RWPE2 (cell line): ENCODE measurements at regions not wholly inside any gene's neighbourhood (a gene's known extent, or its start where the extent isn't known, plus 50 kb on each side); places are given as distances from the start of the nearest gene placed in this dataset.

Experiments used
- ATAC-seq: fragments of 200-7000 bp; cut with Tn5 transposase; 3 replicates; pipeline ENCODE4 v1.9.1; 2021; ENCODE audit warnings: low read depth
- DNase-seq: peaks from one replicate; pipeline ENCODE4 v3.0.0-alpha.2; 2020; ENCODE audit warnings: low spot score
- H3K27ac ChIP-seq: fragments of 450-650 bp; 2 replicates; pipeline ENCODE4 v1.5.1; 2017; ENCODE audit warnings: mild to moderate bottlenecking; ENCODE audit not compliant: poor library complexity, severe bottlenecking
- H3K27me3 ChIP-seq: fragments of 250-450 bp; sonication (Bioruptor Pico); 2 replicates; pipeline ENCODE4 v1.5.1; 2021; ENCODE audit warnings: mild to moderate bottlenecking, moderate library complexity; ENCODE audit not compliant: insufficient read depth, poor library complexity, severe bottlenecking
- H3K36me3 ChIP-seq: fragments of 250-450 bp; sonication (Bioruptor Pico); 2 replicates; pipeline ENCODE4 v1.5.1; 2020; ENCODE audit warnings: low read depth, mild to moderate bottlenecking, moderate library complexity
- H3K4me1 ChIP-seq: fragments of 250-450 bp; sonication (Bioruptor Pico); 2 replicates; pipeline ENCODE4 v1.5.1; 2021; ENCODE audit warnings: mild to moderate bottlenecking, moderate library complexity; ENCODE audit not compliant: insufficient read depth, poor library complexity, severe bottlenecking
- H3K4me3 ChIP-seq: fragments of 250-450 bp; sonication (Bioruptor Pico); 2 replicates; pipeline ENCODE4 v1.5.1; 2021; ENCODE audit warnings: mild to moderate bottlenecking, moderate library complexity; ENCODE audit not compliant: severe bottlenecking
- H3K9me3 ChIP-seq: fragments of 250-450 bp; sonication (Bioruptor Pico); 2 replicates; pipeline ENCODE4 v1.5.1; 2021; ENCODE audit warnings: mild to moderate bottlenecking, moderate library complexity; ENCODE audit not compliant: severe bottlenecking
- TF ChIP-seq, protein P1 (sequence below): fragments of 450-650 bp; IDR thresholded peaks from one replicate; pipeline ENCODE4 v1.5.1; 2017; ENCODE audit warnings: mild to moderate bottlenecking, moderate library complexity; ENCODE audit not compliant: poor library complexity, severe bottlenecking

DNA sequence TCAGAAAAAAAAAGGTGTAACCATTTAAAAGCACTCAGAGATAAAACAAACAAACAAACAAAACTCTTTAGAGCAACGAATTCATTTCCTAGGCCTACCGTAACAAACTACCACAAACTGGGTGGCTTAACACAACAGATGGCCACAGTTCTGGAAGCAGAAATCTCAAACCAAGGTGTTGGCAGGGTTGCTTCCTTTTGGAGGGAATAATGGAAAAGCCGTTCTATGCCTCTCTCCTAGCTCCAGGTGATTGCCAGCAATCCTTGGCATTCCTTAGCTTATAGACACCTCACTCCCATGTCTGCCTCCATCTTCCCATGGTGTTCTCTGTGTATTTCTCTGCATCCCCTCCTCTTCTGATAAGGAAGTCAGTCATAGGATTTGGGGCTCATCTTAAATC lies 200.4 kb downstream of the RAB38 start:
- TF ChIP-seq, protein P1, sequence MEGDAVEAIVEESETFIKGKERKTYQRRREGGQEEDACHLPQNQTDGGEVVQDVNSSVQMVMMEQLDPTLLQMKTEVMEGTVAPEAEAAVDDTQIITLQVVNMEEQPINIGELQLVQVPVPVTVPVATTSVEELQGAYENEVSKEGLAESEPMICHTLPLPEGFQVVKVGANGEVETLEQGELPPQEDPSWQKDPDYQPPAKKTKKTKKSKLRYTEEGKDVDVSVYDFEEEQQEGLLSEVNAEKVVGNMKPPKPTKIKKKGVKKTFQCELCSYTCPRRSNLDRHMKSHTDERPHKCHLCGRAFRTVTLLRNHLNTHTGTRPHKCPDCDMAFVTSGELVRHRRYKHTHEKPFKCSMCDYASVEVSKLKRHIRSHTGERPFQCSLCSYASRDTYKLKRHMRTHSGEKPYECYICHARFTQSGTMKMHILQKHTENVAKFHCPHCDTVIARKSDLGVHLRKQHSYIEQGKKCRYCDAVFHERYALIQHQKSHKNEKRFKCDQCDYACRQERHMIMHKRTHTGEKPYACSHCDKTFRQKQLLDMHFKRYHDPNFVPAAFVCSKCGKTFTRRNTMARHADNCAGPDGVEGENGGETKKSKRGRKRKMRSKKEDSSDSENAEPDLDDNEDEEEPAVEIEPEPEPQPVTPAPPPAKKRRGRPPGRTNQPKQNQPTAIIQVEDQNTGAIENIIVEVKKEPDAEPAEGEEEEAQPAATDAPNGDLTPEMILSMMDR, result no peak
- no peak for ATAC-seq
- no peaks in the 10 kb centered on the region for H3K27me3 ChIP-seq
- H3K4me1 ChIP-seq, result no peaks in the 10 kb centered on the region
- no peak overlapping the region for H3K4me3 ChIP-seq
- H3K9me3 ChIP-seq, result no peaks in the 10 kb centered on the region
- H3K36me3 ChIP-seq, result no peaks in the 10 kb centered on the region
- no peak for DNase-seq
- no peak overlapping the region for H3K27ac ChIP-seq

DNA sequence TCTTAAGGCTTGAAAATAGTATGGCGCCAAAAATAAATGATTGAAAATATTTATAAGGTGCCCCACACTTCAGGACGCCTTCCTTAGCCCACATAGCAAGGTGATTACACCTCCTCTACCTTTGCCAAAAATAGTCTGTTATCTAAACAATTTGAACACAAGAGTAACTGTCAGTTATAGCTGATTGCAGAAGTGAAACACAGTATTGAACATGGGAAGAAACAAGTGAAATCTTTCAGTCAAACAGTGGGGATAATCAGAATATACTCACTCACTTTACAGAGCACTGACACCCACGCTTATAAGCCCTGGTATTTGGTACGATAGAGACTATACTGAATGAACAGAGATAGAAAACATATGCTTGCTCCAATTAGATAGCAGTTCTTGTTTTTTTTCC lies 203.1 kb downstream of the RAB38 start:
- ATAC-seq, result no peak
- TF ChIP-seq, protein P1, result no peak
- H3K36me3 ChIP-seq, result no peaks in the 10 kb centered on the region

DNA sequence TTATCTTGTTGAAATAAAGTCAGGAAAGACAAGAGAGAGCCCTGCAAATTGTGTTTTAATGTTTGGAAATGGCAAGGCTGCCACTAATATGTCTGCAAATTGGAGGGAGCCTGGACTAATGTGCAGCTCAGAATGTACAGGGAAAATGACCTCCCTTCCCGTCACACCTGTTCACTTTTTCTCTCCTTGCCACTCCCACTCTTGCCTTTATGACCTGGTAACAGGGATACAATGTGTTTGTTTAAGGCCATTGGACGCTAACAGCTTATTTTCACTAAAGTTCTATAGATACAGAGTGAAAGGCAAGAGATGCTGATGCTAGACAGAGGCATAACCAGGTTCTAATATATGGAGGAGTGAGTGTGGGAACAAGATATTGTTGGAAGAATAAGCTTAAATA lies 203.9 kb downstream of the RAB38 start:
- Histone ChIP-seq H3K36me3 (no peaks in the 10 kb centered on the region), H3K9me3 (no peaks in the 10 kb centered on the region), H3K4me3 (no peak overlapping the region), H3K27ac (no peak overlapping the region), H3K4me1 (no peaks in the 10 kb centered on the region), H3K27me3 (no peaks in the 10 kb centered on the region)
- ATAC-seq (no peak), DNase-seq (no peak)
- TF ChIP-seq, protein P1, result no peak

More for the DNA sequence above, 203.1 kb downstream of the RAB38 start:
- DNase-seq, result no peak
- Histone ChIP-seq H3K4me1 (no peaks in the 10 kb centered on the region), H3K27ac (no peak overlapping the region), H3K9me3 (no peaks in the 10 kb centered on the region), H3K4me3 (no peak overlapping the region), H3K27me3 (no peaks in the 10 kb centered on the region)

DNA sequence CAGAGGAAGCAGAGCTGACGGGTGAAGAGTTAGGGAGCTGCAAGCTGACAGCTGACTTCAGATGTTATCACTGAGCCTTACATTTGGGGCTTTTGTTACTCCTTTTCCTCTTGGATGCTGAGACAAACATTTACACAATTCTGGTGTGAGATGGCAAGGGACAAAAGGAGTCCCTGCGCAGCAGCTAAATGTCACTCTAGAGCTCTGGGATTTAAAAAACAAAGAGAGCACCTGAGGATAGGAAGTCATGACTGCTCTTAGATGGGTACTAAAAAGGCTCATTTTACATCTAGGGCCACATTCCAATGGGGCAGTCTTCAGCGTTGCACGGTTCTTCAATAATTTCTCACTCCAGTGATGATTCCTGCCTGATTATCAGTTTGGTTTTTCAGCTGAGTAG lies 204.5 kb downstream of the RAB38 start:
- Histone ChIP-seq H3K4me1 (no peaks in the 10 kb centered on the region), H3K9me3 (no peaks in the 10 kb centered on the region), H3K27me3 (no peaks in the 10 kb centered on the region), H3K36me3 (no peaks in the 10 kb centered on the region), H3K4me3 (no peak overlapping the region), H3K27ac (no peak overlapping the region)
- DNase-seq, result no peak
- no peak for ATAC-seq
- TF ChIP-seq, protein P1, result no peak

DNA sequence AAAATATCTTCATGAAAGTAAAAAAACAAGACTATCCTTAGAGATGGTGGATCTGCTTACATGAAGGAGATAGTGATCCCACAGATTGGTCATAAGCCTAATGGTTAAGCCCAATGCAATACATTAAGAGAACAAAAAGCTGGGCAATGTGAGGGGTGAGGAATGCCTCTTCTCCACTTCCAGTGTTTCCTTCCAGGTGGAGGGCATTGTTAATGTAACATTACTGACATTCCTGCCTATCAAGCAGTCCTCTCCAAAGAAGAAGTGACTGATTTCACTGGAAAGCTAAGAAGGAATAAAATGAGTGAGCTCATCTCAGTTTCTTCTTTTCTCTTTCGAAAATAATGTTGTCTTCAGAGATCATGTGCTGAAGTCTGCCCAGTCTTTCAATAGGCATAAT lies 207.8 kb downstream of the RAB38 start:
- no peaks in the 10 kb centered on the region for H3K36me3 ChIP-seq
- no peak overlapping the region for H3K4me3 ChIP-seq
- H3K4me1 ChIP-seq, result no peaks in the 10 kb centered on the region
- ATAC-seq (no peak), DNase-seq (no peak)
- H3K9me3 ChIP-seq, result no peaks in the 10 kb centered on the region
- H3K27me3 ChIP-seq, result no peaks in the 10 kb centered on the region
- TF ChIP-seq, protein P1, result no peak
- no peak overlapping the region for H3K27ac ChIP-seq
